Lower leg skin (tissue), 3 donors: ENCODE measurements at regions not wholly inside any gene's neighbourhood (a gene's known extent, or its start where the extent isn't known, plus 50 kb on each side); places are given as distances from the start of the nearest gene placed in this dataset.

Source experiments
- CTCF ChIP-seq, 3 donors: fragments of 450-650 bp; IDR thresholded peaks; one replicate each; pipeline ENCODE4 v1.5.1; 2016; ENCODE audit warnings: antibody characterized with exemption in 3 of 3, mild to moderate bottlenecking in 3 of 3, moderate library complexity in 2 of 3
- POLR2A ChIP-seq, 2 donors: fragments of 450-650 bp; IDR thresholded peaks; one replicate each; pipeline ENCODE4 v1.6.1; 2016 to 2017; ENCODE audit warnings: antibody characterized with exemption in 2 of 2, mild to moderate bottlenecking in 1 of 2, moderate library complexity in 1 of 2

- no peak for TF ChIP-seq POLR2A (IDR thresholded peaks at IDR 0.05)
- no peak for TF ChIP-seq CTCF (IDR thresholded peaks at IDR 0.05)
Observed at GRCh38 chr10:86597306-86597705, 57.0 kb upstream of the OPN4 start.
